Naive B cell (primary cell): ENCODE measurements at regions not wholly inside any gene's neighbourhood (a gene's known extent, or its start where the extent isn't known, plus 50 kb on each side); places are given as distances from the start of the nearest gene placed in this dataset.

Experiments used
- ATAC-seq, 2 donors: fragments of 150-1000 bp; cut with Tn5 transposase; 2 replicates each; pipeline ENCODE4 v1.10.0; 2021; ENCODE audit warnings: low read depth in 2 of 2, mild to moderate bottlenecking in 2 of 2, moderate library complexity in 2 of 2
- DNase-seq: peaks from one replicate; pipeline ENCODE4 v3.0.0; 2022
- H3K27ac Mint-ChIP-seq, 6 donors: one replicate each; pipeline ENCODE4 v1.8.0; 2020 to 2022; ENCODE audit warnings: mild to moderate bottlenecking in 6 of 6, mixed read lengths in 6 of 6, moderate library complexity in 5 of 6, inconsistent platforms in 2 of 6
- H3K27me3 Mint-ChIP-seq, 3 donors: one replicate each; pipeline ENCODE4 v1.8.0; 2021 to 2022; ENCODE audit warnings: mixed read lengths in 3 of 3, mild to moderate bottlenecking in 1 of 3
- H3K36me3 Mint-ChIP-seq, 2 donors: one replicate each; pipeline ENCODE4 v1.8.0; 2020 to 2022; ENCODE audit warnings: mixed read lengths in 2 of 2, inconsistent platforms in 1 of 2, mild to moderate bottlenecking in 1 of 2
- H3K4me1 Mint-ChIP-seq, 3 donors: one replicate each; pipeline ENCODE4 v1.8.0; 2020 to 2022; ENCODE audit warnings: mixed read lengths in 3 of 3, inconsistent platforms in 1 of 3, mild to moderate bottlenecking in 1 of 3, moderate library complexity in 1 of 3
- H3K4me3 Mint-ChIP-seq, 8 donors: one replicate each; pipeline ENCODE4 v1.8.0; 2020 to 2022; ENCODE audit warnings: mild to moderate bottlenecking in 8 of 8, mixed read lengths in 8 of 8, moderate library complexity in 8 of 8, inconsistent platforms in 2 of 8
- H3K9me3 Mint-ChIP-seq, 7 donors: one replicate each; pipeline ENCODE4 v1.8.0; 2020 to 2022; ENCODE audit warnings: mixed read lengths in 7 of 7, mild to moderate bottlenecking in 5 of 7, inconsistent platforms in 2 of 7, moderate library complexity in 1 of 7

GRCh38 chr19:29387586-29387985 lies 138.2 kb upstream of the VSTM2B start:
- H3K9me3 Mint-ChIP-seq: peaks cover 16 to 24% (median 19%) of the 10 kb centered on the region in 7 donors
- ATAC-seq: no peak
- H3K4me3 Mint-ChIP-seq: no peak overlapping the region
- H3K4me1 Mint-ChIP-seq: no peaks in the 10 kb centered on the region
- no peak overlapping the region for H3K27ac Mint-ChIP-seq
- H3K36me3 Mint-ChIP-seq: peaks cover 0 to 20% of the 10 kb centered on the region in 2 donors
- H3K27me3 Mint-ChIP-seq: no peaks in the 10 kb centered on the region
- DNase-seq: no peak

- Mint-ChIP-seq H3K9me3 (peaks cover 19 to 25% (median 24%) of the 10 kb centered on the region in 7 donors), H3K4me1 (no peaks in the 10 kb centered on the region), H3K27ac (no peak overlapping the region), H3K27me3 (no peaks in the 10 kb centered on the region), H3K4me3 (no peak overlapping the region), H3K36me3 (peaks cover 0 to 20% of the 10 kb centered on the region in 2 donors)
- DNase-seq (no peak), ATAC-seq (no peak)
These were observed 136.3 kb upstream of the VSTM2B start for GRCh38 chr19:29389495-29389894.

GRCh38 chr19:29390742-29391141 lies 135.1 kb upstream of the VSTM2B start:
- H3K27ac Mint-ChIP-seq: peak overlapping the region in 2 of 6 donors; percentile 24 to 83
- no peaks in the 10 kb centered on the region for H3K4me1 Mint-ChIP-seq
- H3K9me3 Mint-ChIP-seq: peaks cover 19 to 28% (median 23%) of the 10 kb centered on the region in 7 donors
- H3K27me3 Mint-ChIP-seq: no peaks in the 10 kb centered on the region
- DNase-seq (no peak), ATAC-seq (no peak)
- H3K36me3 Mint-ChIP-seq: peaks cover 0 to 20% of the 10 kb centered on the region in 2 donors
- no peak overlapping the region for H3K4me3 Mint-ChIP-seq

GRCh38 chr19:29393915-29394460 lies 131.8 kb upstream of the VSTM2B start:
- Mint-ChIP-seq H3K27me3 (no peaks in the 10 kb centered on the region), H3K36me3 (peaks cover 0 to 20% of the 10 kb centered on the region in 2 donors), H3K9me3 (peaks cover 16 to 28% (median 20%) of the 10 kb centered on the region in 7 donors), H3K27ac (no peak overlapping the region), H3K4me3 (no peak overlapping the region), H3K4me1 (no peaks in the 10 kb centered on the region)
- DNase-seq (no peak), ATAC-seq (no peak)

- DNase-seq (no peak), ATAC-seq (no peak)
- H3K27me3 Mint-ChIP-seq: peaks cover 0 to 6% (median 0%) of the 10 kb centered on the region in 3 donors
- H3K27ac Mint-ChIP-seq: no peak overlapping the region
- peaks cover 13 to 28% (median 17%) of the 10 kb centered on the region in 7 donors for H3K9me3 Mint-ChIP-seq
- peaks cover 0 to 16% of the 10 kb centered on the region in 2 donors for H3K36me3 Mint-ChIP-seq
- H3K4me1 Mint-ChIP-seq: no peaks in the 10 kb centered on the region
- H3K4me3 Mint-ChIP-seq: no peak overlapping the region
These were observed 130.6 kb upstream of the VSTM2B start for GRCh38 chr19:29395111-29395733.

- Mint-ChIP-seq H3K36me3 (peaks cover 0 to 10% of the 10 kb centered on the region in 2 donors), H3K4me3 (no peak overlapping the region), H3K4me1 (no peaks in the 10 kb centered on the region), H3K9me3 (peaks cover 8 to 22% (median 13%) of the 10 kb centered on the region in 7 donors), H3K27ac (no peak overlapping the region), H3K27me3 (peaks cover 0 to 6% (median 0%) of the 10 kb centered on the region in 3 donors)
- DNase-seq (no peak), ATAC-seq (no peak)
These were observed 129.9 kb upstream of the VSTM2B start for GRCh38 chr19:29395734-29396414.

GRCh38 chr19:29396925-29397324 lies 128.9 kb upstream of the VSTM2B start:
- Mint-ChIP-seq H3K36me3 (no peaks in the 10 kb centered on the region), H3K4me3 (peak overlapping the region in 1 of 8 donors; percentile 33), H3K9me3 (peaks cover 0 to 11% (median 4%) of the 10 kb centered on the region in 7 donors), H3K4me1 (no peaks in the 10 kb centered on the region), H3K27me3 (peaks cover 0 to 6% (median 0%) of the 10 kb centered on the region in 3 donors), H3K27ac (no peak overlapping the region)
- no peak for ATAC-seq
- DNase-seq: no peak

GRCh38 chr19:29397748-29398147 lies 128.0 kb upstream of the VSTM2B start:
- Mint-ChIP-seq H3K36me3 (no peaks in the 10 kb centered on the region), H3K4me3 (no peak overlapping the region), H3K27me3 (peaks cover 0 to 6% (median 0%) of the 10 kb centered on the region in 3 donors), H3K4me1 (no peaks in the 10 kb centered on the region), H3K9me3 (peaks cover 0 to 9% (median 3%) of the 10 kb centered on the region in 7 donors), H3K27ac (no peak overlapping the region)
- DNase-seq: no peak
- ATAC-seq: no peak

GRCh38 chr19:29399804-29400203 lies 126.0 kb upstream of the VSTM2B start:
- no peaks in the 10 kb centered on the region for H3K4me1 Mint-ChIP-seq
- H3K4me3 Mint-ChIP-seq: no peak overlapping the region
- no peak overlapping the region for H3K27ac Mint-ChIP-seq
- ATAC-seq (no peak), DNase-seq (no peak)
- peaks cover 0 to 3% (median 0%) of the 10 kb centered on the region in 7 donors for H3K9me3 Mint-ChIP-seq
- H3K36me3 Mint-ChIP-seq: no peaks in the 10 kb centered on the region
- peaks cover 0 to 6% (median 4%) of the 10 kb centered on the region in 3 donors for H3K27me3 Mint-ChIP-seq

- Mint-ChIP-seq H3K36me3 (no peaks in the 10 kb centered on the region), H3K27ac (no peak overlapping the region), H3K9me3 (no peaks in the 10 kb centered on the region), H3K4me3 (no peak overlapping the region), H3K4me1 (no peaks in the 10 kb centered on the region), H3K27me3 (peaks cover 0 to 6% (median 4%) of the 10 kb centered on the region in 3 donors)
- DNase-seq: no peak
- no peak for ATAC-seq
These were observed 124.7 kb upstream of the VSTM2B start for GRCh38 chr19:29400917-29401711.

GRCh38 chr19:29401712-29402421 lies 123.9 kb upstream of the VSTM2B start:
- Mint-ChIP-seq H3K36me3 (no peaks in the 10 kb centered on the region), H3K4me3 (no peak overlapping the region), H3K27ac (no peak overlapping the region), H3K9me3 (no peaks in the 10 kb centered on the region), H3K27me3 (peaks cover 0 to 6% (median 4%) of the 10 kb centered on the region in 3 donors), H3K4me1 (no peaks in the 10 kb centered on the region)
- no peak for ATAC-seq
- no peak for DNase-seq

- Mint-ChIP-seq H3K9me3 (no peaks in the 10 kb centered on the region), H3K27me3 (peaks cover 0 to 12% (median 4%) of the 10 kb centered on the region in 3 donors), H3K4me1 (no peaks in the 10 kb centered on the region), H3K27ac (no peak overlapping the region), H3K36me3 (no peaks in the 10 kb centered on the region), H3K4me3 (no peak overlapping the region)
- ATAC-seq (no peak), DNase-seq (no peak)
These were observed 123.2 kb upstream of the VSTM2B start for GRCh38 chr19:29402563-29402962.

GRCh38 chr19:29404015-29404414 lies 121.8 kb upstream of the VSTM2B start:
- no peak for DNase-seq
- no peak overlapping the region for H3K27ac Mint-ChIP-seq
- H3K9me3 Mint-ChIP-seq: no peaks in the 10 kb centered on the region
- no peak overlapping the region for H3K4me3 Mint-ChIP-seq
- H3K27me3 Mint-ChIP-seq: peaks cover 0 to 12% (median 4%) of the 10 kb centered on the region in 3 donors
- no peaks in the 10 kb centered on the region for H3K36me3 Mint-ChIP-seq
- no peaks in the 10 kb centered on the region for H3K4me1 Mint-ChIP-seq
- no peak for ATAC-seq
